Panc1 (cell line): ENCODE measurements at regions not wholly inside any gene's neighbourhood (a gene's known extent, or its start where the extent isn't known, plus 50 kb on each side); places are given as distances from the start of the nearest gene placed in this dataset.

Source experiments
- ATAC-seq: fragments of 200-7000 bp; cut with Tn5 transposase; 2 replicates; pipeline ENCODE4 v1.9.1; 2020; ENCODE audit warnings: mild to moderate bottlenecking, moderate library complexity
- BruUV-seq: library from RNA; stranded (reverse); fragments of 400-500 nt; replicated peaks from 2 replicates; lab custom pipeline; 2021; lab: Mats Ljungman, UMichigan
- CTCF ChIA-PET: fragments of 300-600 bp; sonication (Branson Sonifier 250); formaldehyde crosslinking; loops from one replicate; lab custom pipeline; 2022; ENCODE audit warnings: antibody characterized with exemption; lab: Charles Lee
- POLR2A ChIA-PET: fragments of 300-600 bp; sonication (Branson Sonifier 250); formaldehyde crosslinking; loops from one replicate; lab custom pipeline; 2022; ENCODE audit warnings: antibody characterized with exemption; lab: Charles Lee
- DNase-seq: peaks from one replicate; pipeline ENCODE4 v3.0.0-alpha.2; 2010; ENCODE audit warnings: low read depth, low spot score
- H3K27ac ChIP-seq: 2 replicates; pipeline ENCODE4 v1.5.1; 2011; ENCODE audit warnings: mild to moderate bottlenecking, low read length, inconsistent platforms
- H3K27me3 ChIP-seq: fragments of 200-500 bp; sonication (Bioruptor generic); 2 replicates; pipeline ENCODE4 v1.6.0; 2014; ENCODE audit warnings: low read length, inconsistent platforms; ENCODE audit not compliant: control insufficient read depth, insufficient read depth
- H3K36me3 ChIP-seq: fragments of 200-500 bp; sonication (Bioruptor generic); 2 replicates; pipeline ENCODE4 v1.5.1; 2014; ENCODE audit warnings: inconsistent platforms, mild to moderate bottlenecking, low read length, moderate library complexity; ENCODE audit not compliant: control insufficient read depth, insufficient read depth
- H3K4me1 ChIP-seq: 2 replicates; pipeline ENCODE4 v1.5.1; 2011; ENCODE audit warnings: inconsistent platforms, mild to moderate bottlenecking, low read length, moderate library complexity; ENCODE audit not compliant: control insufficient read depth, insufficient read depth
- H3K4me3 ChIP-seq, 2 experiments: 2 replicates each; pipeline ENCODE4 v1.5.1; 2011 to 2012; ENCODE audit warnings: low read depth in 2 of 2, low read length in 2 of 2, mild to moderate bottlenecking in 2 of 2, inconsistent platforms in 1 of 2, moderate library complexity in 1 of 2
- H3K9me3 ChIP-seq: fragments of 200-500 bp; sonication (Bioruptor generic); 2 replicates; pipeline ENCODE4 v1.5.1; 2014; ENCODE audit warnings: low read depth, mild to moderate bottlenecking, inconsistent platforms, low read length, moderate library complexity; ENCODE audit not compliant: control insufficient read depth, insufficient read depth
- POLR2AphosphoS5 ChIP-seq: IDR thresholded peaks from 2 replicates; pipeline ENCODE4 v1.6.1; 2012; ENCODE audit warnings: mild to moderate bottlenecking, low read depth, low read length, moderate library complexity
- SIN3A ChIP-seq: IDR thresholded peaks from 2 replicates; pipeline ENCODE4 v1.6.1; 2012; ENCODE audit warnings: low read depth, mild to moderate bottlenecking, low read length, moderate library complexity, borderline replicate concordance; ENCODE audit not compliant: insufficient read depth
- TCF7L2 ChIP-seq: IDR thresholded peaks from 2 replicates; pipeline ENCODE4 v1.6.1; 2011; ENCODE audit warnings: mild to moderate bottlenecking, low read depth, low read length, inconsistent platforms
- in situ Hi-C: cut with HindIII; loops from 2 replicates; pipeline ENCODE4 v1.10.0; 2016; ENCODE audit warnings: low sequenced_read_pairs, low pct_unique_long_range_greater_than_20kb
- intact Hi-C: fragments of 100-400 bp; cut with micrococcal nuclease; formaldehyde crosslinking; loops from one replicate; pipeline ENCODE4 v1.10.0; 2022; ENCODE audit not compliant: unreplicated experiment
- TF ChIP-seq, protein P1 (sequence below), 2 experiments: IDR thresholded peaks; 2 replicates each; pipeline ENCODE4 v1.6.1; 2011 to 2012; ENCODE audit warnings: low read depth in 2 of 2, control low read depth in 1 of 2, low read length in 1 of 2, mild to moderate bottlenecking in 1 of 2, moderate library complexity in 1 of 2; ENCODE audit not compliant: insufficient read depth in 1 of 2
- TF ChIP-seq, protein P2 (sequence below): fragments of 450-650 bp; IDR thresholded peaks from 2 replicates; pipeline ENCODE4 v1.5.1; 2017; ENCODE audit warnings: mild to moderate bottlenecking

DNA sequence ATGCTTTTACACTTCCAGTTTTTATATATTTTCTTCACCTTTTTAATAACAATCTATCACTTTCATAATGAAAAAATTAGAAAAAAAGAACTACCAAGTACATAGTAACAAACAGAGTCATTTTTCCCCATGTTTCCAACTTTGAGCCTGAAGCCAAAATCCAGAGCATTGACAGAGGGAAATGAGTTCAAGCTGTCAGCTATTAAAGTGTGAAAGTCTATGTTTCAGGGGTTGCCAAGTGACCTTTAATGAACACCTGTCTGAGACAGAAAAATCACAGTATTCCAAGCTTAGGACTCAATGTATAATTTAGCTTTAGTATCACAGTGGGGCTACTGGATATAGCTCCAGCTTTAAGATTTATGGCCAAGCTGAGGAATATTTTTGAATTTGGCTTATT is 128.3 kb upstream of the GADL1 start:
- POLR2A ChIA-PET = no interaction called here
- CTCF ChIA-PET = no interaction called here

DNA sequence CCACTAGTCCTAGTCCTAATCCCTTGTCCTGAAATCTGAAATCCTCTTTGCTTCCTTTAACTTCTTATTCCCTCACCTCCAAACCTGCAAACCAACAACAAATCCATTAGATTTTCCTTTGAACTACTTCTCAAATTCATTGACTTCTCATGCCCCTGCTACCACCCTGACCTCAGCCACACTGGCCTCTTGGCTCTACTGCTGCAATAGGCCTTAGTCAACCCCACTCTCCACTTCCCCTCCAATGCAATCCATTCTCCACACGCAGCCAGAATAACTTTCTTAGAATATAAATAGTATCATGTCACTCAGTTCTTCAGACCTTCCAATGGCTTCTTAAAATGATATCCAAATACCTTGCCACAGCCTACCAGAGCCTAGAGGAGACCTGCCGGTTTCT is 131.1 kb upstream of the GADL1 start:
- ChIA-PET POLR2A (no interaction called here), CTCF (no interaction called here)
- Histone ChIP-seq H3K36me3 (no peaks in the 10 kb centered on the region), H3K4me1 (no peaks in the 10 kb centered on the region), H3K27ac (no peak overlapping the region), H3K4me3 (no peak overlapping the region), H3K9me3 (no peaks in the 10 kb centered on the region), H3K27me3 (no peaks in the 10 kb centered on the region)
- TF ChIP-seq, protein P1, sequence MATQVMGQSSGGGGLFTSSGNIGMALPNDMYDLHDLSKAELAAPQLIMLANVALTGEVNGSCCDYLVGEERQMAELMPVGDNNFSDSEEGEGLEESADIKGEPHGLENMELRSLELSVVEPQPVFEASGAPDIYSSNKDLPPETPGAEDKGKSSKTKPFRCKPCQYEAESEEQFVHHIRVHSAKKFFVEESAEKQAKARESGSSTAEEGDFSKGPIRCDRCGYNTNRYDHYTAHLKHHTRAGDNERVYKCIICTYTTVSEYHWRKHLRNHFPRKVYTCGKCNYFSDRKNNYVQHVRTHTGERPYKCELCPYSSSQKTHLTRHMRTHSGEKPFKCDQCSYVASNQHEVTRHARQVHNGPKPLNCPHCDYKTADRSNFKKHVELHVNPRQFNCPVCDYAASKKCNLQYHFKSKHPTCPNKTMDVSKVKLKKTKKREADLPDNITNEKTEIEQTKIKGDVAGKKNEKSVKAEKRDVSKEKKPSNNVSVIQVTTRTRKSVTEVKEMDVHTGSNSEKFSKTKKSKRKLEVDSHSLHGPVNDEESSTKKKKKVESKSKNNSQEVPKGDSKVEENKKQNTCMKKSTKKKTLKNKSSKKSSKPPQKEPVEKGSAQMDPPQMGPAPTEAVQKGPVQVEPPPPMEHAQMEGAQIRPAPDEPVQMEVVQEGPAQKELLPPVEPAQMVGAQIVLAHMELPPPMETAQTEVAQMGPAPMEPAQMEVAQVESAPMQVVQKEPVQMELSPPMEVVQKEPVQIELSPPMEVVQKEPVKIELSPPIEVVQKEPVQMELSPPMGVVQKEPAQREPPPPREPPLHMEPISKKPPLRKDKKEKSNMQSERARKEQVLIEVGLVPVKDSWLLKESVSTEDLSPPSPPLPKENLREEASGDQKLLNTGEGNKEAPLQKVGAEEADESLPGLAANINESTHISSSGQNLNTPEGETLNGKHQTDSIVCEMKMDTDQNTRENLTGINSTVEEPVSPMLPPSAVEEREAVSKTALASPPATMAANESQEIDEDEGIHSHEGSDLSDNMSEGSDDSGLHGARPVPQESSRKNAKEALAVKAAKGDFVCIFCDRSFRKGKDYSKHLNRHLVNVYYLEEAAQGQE (IDR thresholded peaks at IDR 0.05; ENCODE audit: insufficient read depth in 1 of 2, low read depth in 2 of 2, low read length in 1 of 2) = no peak
- TF ChIP-seq, protein P2, sequence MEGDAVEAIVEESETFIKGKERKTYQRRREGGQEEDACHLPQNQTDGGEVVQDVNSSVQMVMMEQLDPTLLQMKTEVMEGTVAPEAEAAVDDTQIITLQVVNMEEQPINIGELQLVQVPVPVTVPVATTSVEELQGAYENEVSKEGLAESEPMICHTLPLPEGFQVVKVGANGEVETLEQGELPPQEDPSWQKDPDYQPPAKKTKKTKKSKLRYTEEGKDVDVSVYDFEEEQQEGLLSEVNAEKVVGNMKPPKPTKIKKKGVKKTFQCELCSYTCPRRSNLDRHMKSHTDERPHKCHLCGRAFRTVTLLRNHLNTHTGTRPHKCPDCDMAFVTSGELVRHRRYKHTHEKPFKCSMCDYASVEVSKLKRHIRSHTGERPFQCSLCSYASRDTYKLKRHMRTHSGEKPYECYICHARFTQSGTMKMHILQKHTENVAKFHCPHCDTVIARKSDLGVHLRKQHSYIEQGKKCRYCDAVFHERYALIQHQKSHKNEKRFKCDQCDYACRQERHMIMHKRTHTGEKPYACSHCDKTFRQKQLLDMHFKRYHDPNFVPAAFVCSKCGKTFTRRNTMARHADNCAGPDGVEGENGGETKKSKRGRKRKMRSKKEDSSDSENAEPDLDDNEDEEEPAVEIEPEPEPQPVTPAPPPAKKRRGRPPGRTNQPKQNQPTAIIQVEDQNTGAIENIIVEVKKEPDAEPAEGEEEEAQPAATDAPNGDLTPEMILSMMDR = no peak
- TF ChIP-seq TCF7L2 = no peak
- no peak for TF ChIP-seq SIN3A
- TF ChIP-seq POLR2AphosphoS5 = no peak
- DNase-seq = no peak
- no TSS peak for BruUV-seq
- in situ Hi-C loops = no loop called here
- ATAC-seq = no peak
- intact Hi-C loops = no loop called here

More for the DNA sequence above, 128.3 kb upstream of the GADL1 start:
- no peaks in the 10 kb centered on the region for H3K36me3 ChIP-seq
- no peaks in the 10 kb centered on the region for H3K9me3 ChIP-seq
- in situ Hi-C loops (no loop called here), intact Hi-C loops (no loop called here)
- H3K4me3 ChIP-seq = no peak overlapping the region
- TF ChIP-seq, protein P1 (IDR thresholded peaks at IDR 0.05; ENCODE audit: insufficient read depth in 1 of 2, low read depth in 2 of 2, low read length in 1 of 2) = no peak
- TF ChIP-seq, protein P2 = no peak
- no peak for TF ChIP-seq SIN3A
- no peak for TF ChIP-seq TCF7L2
- no peak for TF ChIP-seq POLR2AphosphoS5
- no peak for ATAC-seq
- no peak overlapping the region for H3K27ac ChIP-seq
- no peaks in the 10 kb centered on the region for H3K27me3 ChIP-seq
- no TSS peak for BruUV-seq
- H3K4me1 ChIP-seq = no peaks in the 10 kb centered on the region
- DNase-seq = no peak
